ENCODE measurements at regions not wholly inside any gene's neighbourhood (a gene's known extent, or its start where the extent isn't known, plus 50 kb on each side); places are given as distances from the start of the nearest gene placed in this dataset.

DNA sequence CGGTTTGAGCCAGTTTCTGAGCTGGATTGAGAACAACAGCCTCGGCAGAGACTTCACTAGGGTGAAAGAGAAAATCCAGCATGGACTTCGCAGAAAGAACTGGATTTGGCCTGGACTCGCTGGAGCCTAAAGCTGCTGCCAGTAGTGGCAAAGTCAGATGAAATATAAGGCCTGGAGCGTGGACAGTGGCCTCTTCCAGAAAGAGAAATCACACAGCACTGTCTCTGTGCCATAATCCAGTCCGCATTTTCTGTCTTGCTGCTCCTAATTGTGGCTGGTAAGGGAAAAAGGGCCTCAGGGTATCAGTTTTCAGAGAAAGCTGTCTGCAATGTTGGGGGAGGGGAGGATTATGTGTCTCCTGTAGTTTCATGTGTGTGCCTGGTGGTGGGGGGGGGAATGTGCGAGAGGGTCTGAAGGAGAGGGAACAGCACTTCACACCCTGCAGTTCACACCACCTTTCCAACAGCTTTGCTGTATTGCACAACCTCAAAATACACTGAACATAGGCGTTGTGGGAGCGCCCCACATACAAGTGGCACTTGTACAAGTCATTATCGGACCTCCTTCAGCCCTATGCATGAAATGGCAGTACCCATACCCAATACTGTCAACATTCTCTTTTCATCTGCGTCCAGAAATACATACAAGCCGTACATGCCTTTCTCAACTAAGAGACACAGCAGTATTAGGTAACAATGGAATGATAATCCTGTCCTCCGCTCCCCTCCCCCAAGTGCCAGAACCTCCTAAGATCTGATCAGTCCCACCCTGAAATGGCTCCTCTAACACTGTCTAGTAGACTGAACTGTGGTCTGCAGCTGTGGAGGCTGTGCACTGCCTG, 107.5 kb upstream of the ATF7IP start:
- no peak overlapping the region for H3K4me3 ChIP-seq (ENCODE audit: control insufficient read depth in 2 of 3, extremely low read depth in 1 of 3, insufficient read depth in 2 of 3, low read depth in 1 of 3, low read length in 3 of 3)
- H3K27me3 ChIP-seq (ENCODE audit: control insufficient read depth, extremely low read depth, insufficient read depth, low read length) = no peaks in the 10 kb centered on the region
- peaks cover 44% of the 10 kb centered on the region for H3K4me1 ChIP-seq (ENCODE audit: control insufficient read depth, extremely low read depth, insufficient read depth, low read length)
- H2AFZ ChIP-seq (ENCODE audit: control insufficient read depth, low read length) = peak overlapping the region; percentile 15
- dilution Hi-C loops (cut with MboI; ENCODE audit: extremely low pct_ligation_motif_present, low sequenced_read_pairs) = no loop called here
- peak overlapping the region; percentile 53 for H3K9ac ChIP-seq (ENCODE audit: control insufficient read depth, extremely low read depth, insufficient read depth, low read length)
- peak; percentile 93 for DNase-seq (ENCODE audit: low read depth, low spot score)
- H3K36me3 ChIP-seq (ENCODE audit: control insufficient read depth in 2 of 2, extremely low read depth in 1 of 2, insufficient read depth in 2 of 2, low read length in 2 of 2) = no peaks in the 10 kb centered on the region
- H4K20me1 ChIP-seq (ENCODE audit: control insufficient read depth, extremely low read depth, insufficient read depth, low read length) = no peaks in the 10 kb centered on the region
- no peak for TF ChIP-seq EZH2 (IDR thresholded peaks at IDR 0.05; ENCODE audit: low read length)
- TF ChIP-seq, protein P1, sequence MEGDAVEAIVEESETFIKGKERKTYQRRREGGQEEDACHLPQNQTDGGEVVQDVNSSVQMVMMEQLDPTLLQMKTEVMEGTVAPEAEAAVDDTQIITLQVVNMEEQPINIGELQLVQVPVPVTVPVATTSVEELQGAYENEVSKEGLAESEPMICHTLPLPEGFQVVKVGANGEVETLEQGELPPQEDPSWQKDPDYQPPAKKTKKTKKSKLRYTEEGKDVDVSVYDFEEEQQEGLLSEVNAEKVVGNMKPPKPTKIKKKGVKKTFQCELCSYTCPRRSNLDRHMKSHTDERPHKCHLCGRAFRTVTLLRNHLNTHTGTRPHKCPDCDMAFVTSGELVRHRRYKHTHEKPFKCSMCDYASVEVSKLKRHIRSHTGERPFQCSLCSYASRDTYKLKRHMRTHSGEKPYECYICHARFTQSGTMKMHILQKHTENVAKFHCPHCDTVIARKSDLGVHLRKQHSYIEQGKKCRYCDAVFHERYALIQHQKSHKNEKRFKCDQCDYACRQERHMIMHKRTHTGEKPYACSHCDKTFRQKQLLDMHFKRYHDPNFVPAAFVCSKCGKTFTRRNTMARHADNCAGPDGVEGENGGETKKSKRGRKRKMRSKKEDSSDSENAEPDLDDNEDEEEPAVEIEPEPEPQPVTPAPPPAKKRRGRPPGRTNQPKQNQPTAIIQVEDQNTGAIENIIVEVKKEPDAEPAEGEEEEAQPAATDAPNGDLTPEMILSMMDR (optimal IDR thresholded peaks at IDR 0.05 in 1 of 3, IDR thresholded peaks at IDR 0.05 in 1 of 3, conservative IDR thresholded peaks at IDR 0.05 in 1 of 3; ENCODE audit: extremely low read depth in 1 of 3, insufficient read depth in 2 of 3, low read length in 3 of 3) = no peak
- peak; percentile 83 for FAIRE-seq
- no peaks in the 10 kb centered on the region for H3K79me2 ChIP-seq (ENCODE audit: control insufficient read depth, insufficient read depth, low read length)
- H3K27ac ChIP-seq (ENCODE audit: control insufficient read depth, insufficient read depth, low read length) = peak overlapping the region; percentile 82
- H3K9me3 ChIP-seq (ENCODE audit: control insufficient read depth, low read depth, low read length) = peaks cover 3% of the 10 kb centered on the region
- H3K4me2 ChIP-seq (ENCODE audit: control insufficient read depth, extremely low read depth, insufficient read depth, low read depth, low read length) = peak overlapping the region; percentile 1
- H3K9me1 ChIP-seq (ENCODE audit: control insufficient read depth, extremely low read depth, insufficient read depth, low read length) = no peaks in the 10 kb centered on the region

DNA sequence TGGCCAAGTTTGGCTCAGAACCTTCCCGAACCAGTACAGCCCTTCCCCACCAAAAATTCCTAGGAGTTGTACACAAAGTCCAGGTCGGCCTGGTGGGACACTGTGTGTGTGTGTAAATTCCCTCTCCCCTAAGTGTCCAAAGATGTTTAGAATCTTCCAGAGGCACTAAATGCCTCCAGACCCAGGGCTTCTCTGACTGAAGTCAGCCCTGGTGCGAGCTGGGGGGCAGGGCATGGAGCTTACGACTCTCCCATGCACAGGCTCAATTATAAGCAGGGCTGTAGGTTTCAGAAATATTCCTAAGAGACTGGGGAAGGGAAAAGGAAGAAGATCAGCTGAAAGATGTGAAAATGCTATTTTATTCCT, 106.9 kb upstream of the ATF7IP start:
- no peak overlapping the region for H3K4me3 ChIP-seq (ENCODE audit: control insufficient read depth in 2 of 3, extremely low read depth in 1 of 3, insufficient read depth in 2 of 3, low read depth in 1 of 3, low read length in 3 of 3)
- no peaks in the 10 kb centered on the region for H3K79me2 ChIP-seq (ENCODE audit: control insufficient read depth, insufficient read depth, low read length)
- peak overlapping the region; percentile 15 for H2AFZ ChIP-seq (ENCODE audit: control insufficient read depth, low read length)
- FAIRE-seq (no peak), DNase-seq (ENCODE audit: low read depth, low spot score) (no peak)
- dilution Hi-C loops (cut with MboI; ENCODE audit: extremely low pct_ligation_motif_present, low sequenced_read_pairs) = no loop called here
- H3K4me1 ChIP-seq (ENCODE audit: control insufficient read depth, extremely low read depth, insufficient read depth, low read length) = peaks cover 46% of the 10 kb centered on the region
- H3K9ac ChIP-seq (ENCODE audit: control insufficient read depth, extremely low read depth, insufficient read depth, low read length) = no peak overlapping the region
- TF ChIP-seq EZH2 (IDR thresholded peaks at IDR 0.05; ENCODE audit: low read length) = no peak
- no peaks in the 10 kb centered on the region for H3K9me1 ChIP-seq (ENCODE audit: control insufficient read depth, extremely low read depth, insufficient read depth, low read length)
- H3K27me3 ChIP-seq (ENCODE audit: control insufficient read depth, extremely low read depth, insufficient read depth, low read length) = no peaks in the 10 kb centered on the region
- no peak overlapping the region for H3K4me2 ChIP-seq (ENCODE audit: control insufficient read depth, extremely low read depth, insufficient read depth, low read depth, low read length)
- H3K36me3 ChIP-seq (ENCODE audit: control insufficient read depth in 2 of 2, extremely low read depth in 1 of 2, insufficient read depth in 2 of 2, low read length in 2 of 2) = no peaks in the 10 kb centered on the region
- H3K27ac ChIP-seq (ENCODE audit: control insufficient read depth, insufficient read depth, low read length) = peak overlapping the region; percentile 82
- H3K9me3 ChIP-seq (ENCODE audit: control insufficient read depth, low read depth, low read length) = peaks cover 3% of the 10 kb centered on the region
- no peaks in the 10 kb centered on the region for H4K20me1 ChIP-seq (ENCODE audit: control insufficient read depth, extremely low read depth, insufficient read depth, low read length)
